GM19023 (cell line): ENCODE measurements at regions not wholly inside any gene's neighbourhood (a gene's known extent, or its start where the extent isn't known, plus 50 kb on each side); places are given as distances from the start of the nearest gene placed in this dataset.
"Not testable (repeated sequence)": the region's sequence is repeated elsewhere in the genome, so short reads cannot be mapped to it uniquely, and the experiment has no call there.

ENCODE experiments used
- ATAC-seq: cut with Tn5 transposase; IDR thresholded peaks from one replicate; pipeline ENCODE4 v1.9.1; 2021; ENCODE audit warnings: mild to moderate bottlenecking, moderate library complexity; ENCODE audit not compliant: unreplicated experiment

DNA sequence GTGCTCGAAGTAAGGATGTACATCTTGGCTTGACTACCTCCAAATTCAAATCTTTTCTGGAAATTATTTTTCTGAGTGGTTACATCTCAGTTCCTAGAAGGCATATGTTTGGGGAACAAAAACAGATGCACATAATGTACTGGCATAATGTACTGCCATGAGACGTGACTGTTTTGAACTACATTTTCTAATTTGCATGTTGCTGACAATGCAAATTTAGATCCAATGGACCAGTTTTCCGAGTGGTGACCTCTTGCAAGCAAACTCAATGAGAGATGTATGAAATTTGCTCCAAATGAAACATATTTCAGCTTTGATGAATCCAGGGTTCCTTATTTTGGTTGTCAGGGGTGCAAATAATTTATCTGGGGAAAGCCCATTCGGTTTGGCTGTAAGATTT, 694.3 kb downstream of the GRXCR1 start:
- no peak for ATAC-seq

DNA sequence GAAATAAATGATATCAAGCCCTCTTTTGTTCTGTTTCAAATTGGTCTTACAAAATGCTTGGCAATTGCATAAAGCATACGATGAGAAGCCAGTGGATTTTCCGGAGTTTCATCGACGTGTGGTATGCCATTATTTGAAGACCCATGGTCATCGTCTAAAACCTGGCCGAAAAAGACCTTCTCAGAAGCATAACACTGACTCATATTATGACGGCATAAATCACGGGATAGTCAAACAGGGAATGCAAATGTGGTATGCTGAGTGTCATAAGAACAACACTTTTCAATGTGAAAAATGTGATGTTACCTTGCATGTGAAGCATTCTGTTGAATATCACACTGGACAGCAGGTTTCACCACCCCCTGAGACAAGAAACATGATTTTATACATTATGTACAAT, 695.2 kb downstream of the GRXCR1 start:
- no peak for ATAC-seq

DNA sequence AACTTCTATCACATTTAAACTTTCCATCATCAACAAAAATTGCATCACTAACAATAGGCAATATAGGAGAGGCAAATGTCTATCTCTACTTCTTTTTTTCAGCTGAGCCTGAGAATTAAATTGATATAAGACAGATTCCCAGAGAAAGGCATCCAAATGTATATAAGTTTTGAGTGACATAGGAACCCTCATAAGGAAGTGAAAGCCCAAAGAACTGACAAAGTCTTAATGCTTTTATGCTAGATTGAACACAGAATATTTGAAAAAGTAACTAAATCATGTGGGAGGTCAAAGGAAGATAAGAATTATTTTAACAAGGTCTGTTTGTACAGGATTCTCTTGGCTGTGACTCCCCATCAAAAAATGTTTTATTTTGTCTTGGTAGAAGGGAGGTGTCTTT, 714.9 kb downstream of the GRXCR1 start:
- ATAC-seq, result no peak

DNA sequence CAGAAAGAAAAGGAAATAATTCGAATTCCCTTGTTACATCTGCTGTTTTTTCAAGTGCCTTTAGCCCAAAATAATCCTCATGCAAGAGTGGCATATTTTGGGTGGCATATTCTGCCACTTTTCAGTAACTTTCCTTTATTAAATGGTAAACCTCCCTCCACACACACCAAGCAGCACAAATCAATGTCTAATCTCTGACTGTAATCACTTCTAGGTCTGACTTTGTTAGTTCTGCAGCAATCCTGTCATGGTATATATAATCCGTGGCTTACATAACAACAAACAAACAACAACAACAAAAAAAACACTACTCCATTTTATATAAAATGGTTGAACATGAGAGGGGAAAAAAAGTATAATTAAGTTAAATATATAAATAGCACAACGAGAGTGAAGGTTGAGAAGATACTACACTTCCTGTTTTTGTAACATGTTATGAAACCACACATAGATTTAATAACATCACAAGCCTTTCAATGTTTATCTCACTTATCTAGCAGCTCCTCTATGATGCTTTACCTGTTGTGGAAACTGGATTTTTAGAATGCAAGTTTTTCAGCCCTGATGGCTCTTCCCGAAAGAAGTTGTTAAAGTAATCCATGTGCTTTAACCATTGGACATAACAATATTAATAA, 715.4 kb downstream of the GRXCR1 start:
- ATAC-seq, result no peak

DNA sequence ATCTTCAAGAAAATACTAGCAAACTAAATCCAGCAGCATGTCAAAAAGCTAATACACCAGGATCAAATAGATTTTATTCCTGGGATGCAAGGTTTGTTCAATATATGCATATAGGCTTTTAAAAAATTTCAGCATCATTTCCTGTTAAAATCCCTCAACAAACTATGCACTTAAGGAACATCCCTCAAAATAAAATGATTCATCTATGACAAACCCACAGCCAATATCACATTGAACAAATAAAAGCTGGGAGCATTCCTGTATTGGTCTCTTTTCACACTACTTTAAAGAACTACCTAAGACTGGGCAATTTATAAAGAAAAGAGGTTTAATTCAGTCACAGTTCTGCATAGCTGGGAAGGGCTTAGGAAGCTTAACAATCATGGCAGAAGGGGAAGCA, 726.7 kb downstream of the GRXCR1 start:
- no peak for ATAC-seq

DNA sequence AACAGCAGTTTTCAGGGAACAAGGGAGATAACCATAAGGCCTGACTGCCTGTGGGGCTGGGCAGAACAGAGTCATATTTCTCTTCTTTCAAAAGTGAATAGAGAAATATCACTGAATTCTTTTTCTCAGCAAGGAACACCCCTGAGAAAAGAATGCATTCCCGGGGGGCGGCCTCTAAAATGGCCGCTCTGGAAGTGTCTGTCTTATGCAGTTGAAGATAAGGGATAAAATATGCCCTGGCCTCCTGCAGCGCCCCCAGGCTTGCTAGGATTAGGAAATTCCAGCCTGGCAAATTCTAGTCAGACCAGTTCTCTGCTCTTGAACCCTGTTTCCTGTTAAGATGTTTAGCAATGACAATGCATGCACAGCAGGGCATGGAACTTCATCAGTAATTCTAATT, 745.4 kb downstream of the GRXCR1 start:
- not testable (repeated sequence) for ATAC-seq

DNA sequence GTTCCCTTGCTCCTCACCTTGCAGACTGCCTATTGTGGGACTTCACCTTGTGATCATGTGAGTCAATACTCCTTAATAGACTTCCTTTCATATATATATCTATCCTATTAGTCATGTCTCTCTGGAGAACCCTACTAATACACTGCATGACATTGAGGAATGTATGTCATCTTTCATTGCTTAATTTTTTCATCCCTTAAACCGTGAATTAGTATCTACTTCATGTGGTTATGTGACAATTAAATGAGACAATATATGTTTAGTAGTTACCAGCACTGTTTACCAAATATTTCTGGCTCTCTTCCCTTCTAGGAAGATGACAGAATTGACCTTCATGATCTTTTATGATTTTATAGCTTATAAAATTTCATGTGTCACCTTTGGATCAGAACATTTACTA, 759.5 kb downstream of the GRXCR1 start:
- ATAC-seq, result no peak

DNA sequence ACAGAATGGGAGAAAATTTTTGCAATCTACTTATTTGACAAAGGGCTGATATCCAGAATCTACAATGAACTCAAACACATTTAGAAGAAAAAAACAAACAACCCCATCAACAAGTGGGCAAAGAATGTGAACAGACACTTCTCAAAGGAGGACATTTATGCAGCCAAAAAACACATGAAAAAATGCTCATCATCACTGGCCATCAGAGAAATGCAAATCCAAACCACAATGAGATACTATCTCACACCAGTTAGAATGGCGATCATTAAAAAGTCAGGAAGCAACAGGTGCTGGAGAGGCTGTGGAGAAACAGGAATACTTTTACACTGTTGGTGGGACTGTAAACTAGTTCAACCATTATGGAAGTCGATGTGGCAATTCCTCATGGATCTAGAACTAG, 767.0 kb downstream of the GRXCR1 start:
- ATAC-seq, result not testable (repeated sequence)

DNA sequence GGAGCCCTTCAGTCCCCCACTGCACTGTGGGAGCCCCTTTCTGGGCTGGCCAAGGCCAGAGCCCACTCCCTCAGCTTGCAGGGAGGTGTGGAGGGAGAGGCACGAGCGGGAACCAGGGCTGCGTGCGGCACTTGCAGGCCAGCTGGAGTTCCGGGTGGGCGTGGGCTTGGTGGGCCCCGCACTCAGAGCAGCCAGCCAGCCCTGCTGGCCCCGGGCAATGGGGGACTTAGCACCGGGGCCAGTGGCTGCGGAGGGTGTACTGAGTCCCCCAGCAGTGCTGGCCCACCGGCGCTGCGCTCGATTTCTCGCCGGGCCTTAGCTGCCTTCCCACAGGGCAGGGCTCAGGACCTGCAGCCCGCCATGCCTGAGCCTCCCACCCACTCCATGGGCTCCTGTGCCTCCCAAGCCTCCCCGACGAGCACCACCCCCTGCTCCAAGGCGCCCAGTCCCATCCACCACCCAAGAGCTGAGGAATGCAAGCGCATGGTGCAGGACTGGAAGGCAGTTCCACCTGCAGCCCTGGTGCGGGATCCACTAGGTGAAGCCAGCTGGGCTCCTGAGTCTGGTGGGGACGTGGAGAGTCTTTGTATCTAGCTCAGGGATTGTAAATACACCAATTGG, 776.2 kb downstream of the KCTD8 start:
- not testable (repeated sequence) for ATAC-seq

DNA sequence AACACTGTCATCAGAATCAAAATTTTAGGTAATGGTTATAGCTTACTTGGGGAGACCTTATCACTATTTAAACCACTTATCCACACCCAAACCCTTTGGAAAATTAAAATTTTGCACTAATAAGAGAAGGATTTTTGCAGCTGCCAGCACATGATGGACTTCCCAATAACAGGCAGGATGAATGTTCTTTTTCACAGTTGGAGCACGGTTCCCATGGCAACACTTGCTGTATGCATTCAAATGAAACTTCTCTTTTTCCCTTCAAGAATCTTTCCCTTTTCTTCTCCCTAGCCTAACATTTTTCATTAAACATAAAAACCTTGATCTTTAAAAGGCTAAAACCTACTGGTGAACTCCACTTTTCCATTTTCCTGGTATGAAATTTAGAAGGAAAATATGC, 768.2 kb downstream of the KCTD8 start:
- no peak for ATAC-seq

DNA sequence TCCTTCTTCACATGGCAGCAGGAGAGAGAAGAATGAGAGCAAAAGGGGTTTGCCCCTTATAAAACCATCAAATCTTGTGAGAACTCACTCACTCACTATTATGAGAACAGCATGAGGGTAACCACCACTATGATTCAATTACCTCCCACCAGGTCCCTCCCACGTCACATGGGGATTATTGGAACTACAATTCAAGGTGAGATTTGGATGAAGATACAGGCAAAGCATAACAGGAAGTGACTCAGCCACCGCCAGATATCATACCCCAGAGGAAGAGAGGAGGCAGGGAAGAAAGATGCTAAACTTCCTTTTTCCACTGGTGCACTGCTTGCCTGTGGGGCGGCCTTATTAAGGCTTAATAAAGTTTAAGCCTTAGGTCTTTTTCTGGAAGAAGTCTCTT, 766.1 kb downstream of the KCTD8 start:
- ATAC-seq, result no peak

DNA sequence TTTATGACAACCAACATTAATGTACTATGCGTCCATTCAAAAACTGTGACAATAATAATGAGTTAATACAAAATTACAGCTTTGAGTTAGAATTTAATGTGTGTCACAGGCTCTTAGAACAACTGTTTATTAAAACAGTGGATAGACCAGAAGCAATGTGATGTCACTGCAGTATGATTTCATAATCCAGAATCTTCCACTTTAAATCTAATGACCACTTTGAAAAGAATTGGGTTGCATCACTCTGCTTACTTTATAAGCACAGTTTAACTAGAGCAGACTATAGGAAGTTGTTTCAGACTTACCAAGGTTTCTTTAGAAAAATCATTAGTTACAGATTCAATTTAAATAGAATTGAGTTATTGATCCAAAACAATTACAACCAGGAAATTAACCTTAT, 758.5 kb downstream of the KCTD8 start:
- no peak for ATAC-seq

DNA sequence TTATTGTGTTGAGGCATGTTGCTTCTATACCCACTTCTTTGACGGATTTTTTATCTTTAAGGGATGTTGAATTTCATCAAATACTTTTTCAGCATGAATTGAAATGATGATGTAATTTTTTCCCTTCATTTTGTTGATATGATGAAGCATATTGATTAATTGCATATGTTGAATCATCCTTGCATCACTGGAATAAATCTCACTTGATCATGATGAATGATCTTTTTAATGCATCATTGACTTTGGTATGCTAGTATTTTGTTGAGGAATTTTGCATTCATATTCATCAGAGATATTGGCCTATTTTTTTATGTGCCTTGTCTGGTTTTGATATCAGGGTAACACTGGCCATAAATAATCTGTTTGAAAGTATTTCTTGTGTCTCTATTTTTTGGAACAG, 754.7 kb downstream of the KCTD8 start:
- no peak for ATAC-seq

DNA sequence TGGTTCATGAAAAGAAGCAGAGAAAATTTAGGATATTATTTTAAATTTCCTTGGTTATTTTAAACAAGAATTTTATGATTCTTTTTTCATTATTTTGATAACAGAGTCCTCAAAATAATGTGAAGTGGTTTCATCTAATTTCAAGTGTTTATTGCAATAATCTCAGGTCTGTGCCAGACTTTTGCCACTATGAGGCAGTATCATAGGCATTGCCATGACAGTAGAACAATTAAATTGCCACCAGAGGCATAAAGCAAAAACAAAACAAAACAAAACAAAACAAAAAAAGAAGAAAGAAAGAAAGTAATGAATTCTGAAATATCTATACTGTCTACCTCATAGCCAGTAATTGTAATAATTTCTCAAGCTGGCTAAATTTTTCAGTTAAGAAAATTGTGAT, 739.2 kb downstream of the KCTD8 start:
- ATAC-seq, result no peak

DNA sequence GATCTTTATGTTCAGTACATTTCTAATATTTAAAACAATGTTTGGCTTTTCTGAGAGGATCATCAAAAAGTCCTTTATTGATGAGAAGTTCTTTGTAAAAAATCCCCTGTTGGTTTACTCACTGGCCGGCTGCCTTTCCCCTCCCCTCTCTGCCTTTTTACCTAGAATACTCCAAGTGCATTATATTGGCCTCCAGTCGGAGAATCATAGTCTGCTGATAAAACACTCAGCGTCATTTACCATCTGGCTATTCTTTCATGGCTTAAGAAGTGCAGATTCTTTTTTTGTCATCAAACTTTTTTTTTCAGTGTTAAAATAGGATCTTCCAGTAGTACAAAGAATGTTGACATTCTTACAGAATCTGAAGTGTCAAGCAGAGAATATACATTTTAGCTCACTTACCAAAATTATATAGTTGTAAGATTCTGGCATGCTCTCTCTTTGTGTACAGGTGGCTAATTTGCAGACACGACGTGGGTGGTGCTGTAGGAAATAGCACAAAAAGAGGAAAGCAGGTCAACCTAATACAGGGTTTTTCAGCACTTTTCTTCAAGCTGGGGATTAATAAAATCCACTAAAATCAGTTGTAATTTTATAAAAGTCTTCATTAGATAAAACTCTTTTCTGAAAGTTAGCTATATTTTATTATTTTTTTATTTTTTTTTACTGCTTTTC, 731.8 kb downstream of the KCTD8 start:
- no peak for ATAC-seq

DNA sequence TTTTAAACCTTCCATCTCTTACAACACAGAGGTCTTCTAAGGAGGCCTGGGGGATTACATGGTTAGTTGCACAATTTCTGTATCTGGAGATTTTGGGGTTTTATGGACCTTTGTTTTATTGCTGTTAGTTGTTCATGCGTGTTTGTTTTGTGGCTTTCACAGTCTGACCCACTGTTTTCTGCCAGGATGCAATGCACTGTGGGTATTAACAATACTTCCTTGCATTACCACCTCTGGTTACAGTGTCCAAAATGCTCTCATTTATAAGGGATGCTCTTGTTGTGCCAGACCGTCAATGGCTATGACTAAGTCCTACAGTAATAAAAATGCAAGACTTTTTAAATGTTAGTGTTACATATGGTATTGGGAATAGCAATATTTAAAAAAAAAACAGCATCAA, 730.2 kb downstream of the KCTD8 start:
- ATAC-seq, result no peak

DNA sequence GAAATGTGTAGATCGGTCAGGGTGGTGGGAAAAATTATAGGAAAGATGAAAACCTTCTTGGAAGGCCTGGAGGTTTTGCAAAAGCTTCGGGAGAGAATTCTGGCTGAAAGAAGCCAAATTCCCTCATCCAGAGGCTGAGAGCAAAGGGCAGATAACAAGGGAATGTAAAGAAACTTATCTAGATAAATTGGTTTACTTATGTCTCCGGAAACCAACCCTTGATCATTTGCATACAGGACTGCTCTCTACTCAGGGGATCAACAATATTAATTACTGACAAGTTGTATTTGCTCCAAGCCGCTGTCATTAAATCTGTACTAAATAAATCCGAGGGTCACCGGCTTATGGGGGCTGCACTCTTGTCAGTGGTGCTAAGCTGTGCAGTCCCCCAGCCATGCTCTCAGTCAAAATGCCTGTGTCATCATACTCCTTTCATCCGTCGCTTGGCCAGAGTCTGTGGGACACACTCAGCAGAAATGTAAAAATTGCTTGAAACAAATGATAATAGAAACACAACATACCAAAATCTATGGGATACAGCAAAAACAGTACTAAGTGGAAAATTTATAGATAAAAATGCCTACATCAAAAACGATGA, 715.7 kb downstream of the KCTD8 start:
- ATAC-seq, result no peak

DNA sequence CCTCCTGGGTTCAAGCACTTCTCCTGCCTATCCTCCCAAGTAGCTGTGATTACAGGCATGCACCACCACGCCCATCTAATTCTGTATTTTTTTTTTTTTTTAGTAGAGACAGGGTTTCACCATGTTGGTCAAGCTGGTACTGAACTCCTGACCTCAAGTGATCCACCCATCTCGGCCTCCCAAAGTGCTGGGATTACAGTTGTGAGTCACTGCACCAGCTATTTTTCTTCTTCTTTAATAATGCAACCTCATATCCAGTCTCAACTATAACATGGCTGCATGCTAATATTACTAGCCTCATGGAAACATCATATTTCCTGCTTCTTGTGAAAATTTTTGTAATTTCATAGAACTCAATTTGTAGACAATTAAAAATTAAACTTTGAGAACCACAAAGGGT, 706.5 kb downstream of the KCTD8 start:
- no peak for ATAC-seq

DNA sequence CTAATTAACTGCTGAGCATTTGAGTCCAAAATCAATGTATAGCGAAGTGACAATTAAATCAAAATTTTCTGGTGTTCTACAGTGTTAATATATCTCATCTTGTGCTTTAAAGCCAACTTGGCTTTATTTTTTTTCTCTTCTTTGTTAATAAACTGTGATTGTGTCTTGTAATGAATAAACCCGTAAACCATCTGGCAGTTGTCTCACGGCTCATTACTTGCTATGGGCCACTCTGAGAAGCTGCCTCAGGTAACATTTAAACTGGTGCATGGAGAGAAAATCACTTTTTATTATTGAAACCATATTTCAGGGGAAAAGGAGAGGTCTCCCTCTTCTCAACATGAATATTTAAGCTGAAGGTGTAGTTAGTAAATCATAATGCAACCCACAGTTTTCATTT, 694.0 kb downstream of the KCTD8 start:
- ATAC-seq, result no peak

DNA sequence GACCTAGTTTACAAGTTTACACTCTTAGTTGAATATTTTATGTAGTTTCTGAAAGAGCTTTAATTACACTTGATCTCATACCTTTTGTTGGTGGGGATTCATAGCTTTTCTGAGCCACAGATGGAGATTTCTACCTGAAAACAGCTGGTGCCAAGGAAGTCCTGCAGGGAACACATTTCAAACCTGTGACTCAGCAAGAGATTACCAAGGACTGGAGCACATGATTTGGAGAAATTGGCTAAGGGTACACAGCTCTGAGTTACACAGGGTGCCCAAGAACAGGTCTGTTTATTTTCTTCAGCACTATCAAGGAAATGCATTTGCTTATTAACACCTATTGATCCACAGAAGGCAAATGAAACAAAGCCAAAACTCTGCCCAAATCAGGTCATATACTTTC, 691.5 kb downstream of the KCTD8 start:
- no peak for ATAC-seq

DNA sequence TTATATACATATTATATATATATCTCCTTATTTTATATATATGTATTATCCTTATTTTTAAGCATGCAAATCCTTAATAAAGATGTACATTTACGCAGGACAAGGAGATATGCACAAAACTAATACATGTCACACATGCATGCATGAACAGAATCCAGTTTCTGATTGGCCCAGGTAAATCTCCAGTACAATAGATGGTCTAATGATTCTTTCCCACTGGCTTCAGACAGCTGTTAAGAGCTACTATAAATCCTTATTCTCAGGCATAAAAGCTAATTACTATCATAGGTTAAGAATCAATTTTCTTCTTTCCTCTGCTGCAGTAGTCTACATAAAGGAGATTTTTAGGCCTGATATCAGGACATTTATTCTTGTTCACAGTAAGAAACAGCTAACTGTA, 689.8 kb downstream of the KCTD8 start:
- ATAC-seq, result no peak

DNA sequence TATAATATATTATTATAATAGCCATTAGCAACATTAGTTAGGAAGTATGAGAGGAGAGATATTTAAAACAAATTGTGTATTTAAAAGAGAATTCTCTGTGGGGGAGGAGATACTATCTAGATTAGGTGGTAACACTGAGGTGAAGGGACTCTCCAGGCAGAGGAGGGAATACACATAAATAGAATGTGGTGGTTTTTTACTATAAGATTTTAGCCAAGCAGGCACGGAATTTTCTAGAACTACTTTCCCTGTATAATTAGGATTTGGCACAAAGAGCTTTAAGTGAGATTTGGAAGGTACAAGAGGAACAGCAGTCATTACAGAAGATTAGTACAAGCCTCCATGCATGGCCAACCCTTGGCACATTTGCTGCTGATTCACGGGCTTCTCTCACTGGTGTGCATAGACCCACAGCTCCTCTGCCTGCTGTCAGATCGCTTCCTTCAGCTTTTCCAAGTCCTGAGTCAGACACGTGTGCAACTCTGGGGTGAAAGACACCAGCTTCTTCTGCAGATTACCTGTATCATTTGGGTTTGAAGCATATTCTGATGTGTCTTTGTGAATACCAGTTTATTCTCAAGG, 685.5 kb downstream of the KCTD8 start:
- peak; percentile 64 for ATAC-seq
